ENCODE measurements at regions not wholly inside any gene's neighbourhood (a gene's known extent, or its start where the extent isn't known, plus 50 kb on each side); places are given as distances from the start of the nearest gene placed in this dataset.

- Histone ChIP-seq H3K27me3 (no peaks in the 10 kb centered on the region), H3K27ac (no peak overlapping the region), H3K4me1 (no peaks in the 10 kb centered on the region), H3K36me3 (no peaks in the 10 kb centered on the region), H3K9me3 (no peaks in the 10 kb centered on the region), H3K4me3 (no peak overlapping the region)
- no peak for DNase-seq (ENCODE audit: low spot score)
- TF ChIP-seq CTCF (IDR thresholded peaks at IDR 0.05): no peak
Measured at GRCh38 chr18:1466035-1466434, 561.4 kb downstream of the ADCYAP1 start.

DNA sequence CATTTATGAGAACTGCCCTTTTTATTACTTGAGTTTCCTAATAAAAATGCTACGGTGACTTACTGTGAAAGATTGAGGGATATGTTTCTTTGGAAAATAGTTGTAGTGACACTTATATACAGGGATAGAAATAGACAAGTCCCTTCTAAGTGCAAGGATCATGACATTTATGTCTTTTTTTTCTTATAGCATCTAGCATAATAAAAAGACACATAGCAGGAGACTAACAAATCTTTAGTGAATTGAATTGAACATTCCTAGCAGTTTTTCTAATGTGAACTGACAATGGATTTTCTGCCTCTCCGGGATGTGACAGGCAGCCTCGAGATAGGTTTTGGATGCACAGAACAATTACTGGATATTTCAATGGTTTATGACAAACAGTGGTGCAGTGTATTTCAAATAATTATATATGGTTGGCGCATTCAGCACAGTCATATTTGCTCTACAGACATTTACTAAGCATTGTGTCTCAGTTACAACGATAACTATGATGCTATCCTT is 562.8 kb downstream of the ADCYAP1 start:
- no peak for DNase-seq (ENCODE audit: low spot score)
- H3K4me1 ChIP-seq: no peaks in the 10 kb centered on the region
- no peaks in the 10 kb centered on the region for H3K9me3 ChIP-seq
- no peaks in the 10 kb centered on the region for H3K36me3 ChIP-seq
- H3K4me3 ChIP-seq: no peak overlapping the region
- no peak for TF ChIP-seq CTCF (IDR thresholded peaks at IDR 0.05)
- H3K27ac ChIP-seq: no peak overlapping the region
- H3K27me3 ChIP-seq: no peaks in the 10 kb centered on the region

DNA sequence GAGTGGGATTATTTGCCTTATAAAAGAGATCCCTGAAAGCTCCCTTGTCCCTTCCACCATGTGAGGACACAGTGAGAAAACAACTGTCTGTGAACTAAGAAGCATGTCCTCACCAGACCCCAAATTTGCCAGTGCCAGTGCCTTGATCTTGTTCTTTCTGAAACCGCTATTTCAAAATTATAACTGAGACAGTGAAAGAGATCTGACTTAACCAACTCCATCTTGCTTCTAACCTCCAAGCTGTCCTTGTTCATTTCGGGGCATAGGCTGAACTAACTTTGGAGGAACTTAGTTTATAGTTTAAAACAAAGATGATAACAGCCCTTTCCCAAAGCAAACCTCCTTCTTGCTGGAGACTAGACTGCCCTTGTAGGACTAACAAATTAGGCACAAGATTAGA is 563.9 kb downstream of the ADCYAP1 start:
- no peaks in the 10 kb centered on the region for H3K27me3 ChIP-seq
- no peak for TF ChIP-seq CTCF (IDR thresholded peaks at IDR 0.05)
- no peak overlapping the region for H3K4me3 ChIP-seq
- DNase-seq (ENCODE audit: low spot score): no peak
- H3K36me3 ChIP-seq: no peaks in the 10 kb centered on the region
- H3K9me3 ChIP-seq: no peaks in the 10 kb centered on the region
- no peak overlapping the region for H3K27ac ChIP-seq
- H3K4me1 ChIP-seq: no peaks in the 10 kb centered on the region

- DNase-seq (ENCODE audit: low spot score): no peak
- H3K27me3 ChIP-seq: no peaks in the 10 kb centered on the region
- H3K4me1 ChIP-seq: no peaks in the 10 kb centered on the region
- no peak overlapping the region for H3K27ac ChIP-seq
- no peak overlapping the region for H3K4me3 ChIP-seq
- H3K9me3 ChIP-seq: no peaks in the 10 kb centered on the region
- no peaks in the 10 kb centered on the region for H3K36me3 ChIP-seq
- no peak for TF ChIP-seq CTCF (IDR thresholded peaks at IDR 0.05)
Measured at GRCh38 chr18:1475867-1476266, 571.2 kb downstream of the ADCYAP1 start.

DNA sequence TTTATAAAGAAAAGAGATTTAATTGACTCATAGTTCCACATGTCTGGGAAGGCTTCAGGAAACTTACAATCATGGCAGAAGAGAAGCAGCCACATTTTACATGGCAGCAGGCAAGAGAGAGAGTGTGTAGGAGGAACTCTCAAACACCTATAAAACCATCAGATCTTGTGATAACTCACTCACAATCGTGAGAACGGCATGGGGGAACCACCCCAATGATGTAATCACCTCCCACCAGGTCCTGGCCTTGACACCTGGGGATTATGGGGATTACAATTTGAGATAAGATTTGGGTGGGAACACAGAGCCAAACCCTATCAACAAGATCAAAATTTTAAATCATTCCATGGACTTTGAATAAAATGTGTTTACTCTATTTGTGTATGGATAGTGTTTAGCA is 575.6 kb downstream of the ADCYAP1 start:
- no peak for DNase-seq (ENCODE audit: low spot score)
- Histone ChIP-seq H3K27ac (no peak overlapping the region), H3K9me3 (no peaks in the 10 kb centered on the region), H3K36me3 (no peaks in the 10 kb centered on the region), H3K27me3 (no peaks in the 10 kb centered on the region), H3K4me1 (no peaks in the 10 kb centered on the region), H3K4me3 (no peak overlapping the region)
- no peak for TF ChIP-seq CTCF (IDR thresholded peaks at IDR 0.05)

DNA sequence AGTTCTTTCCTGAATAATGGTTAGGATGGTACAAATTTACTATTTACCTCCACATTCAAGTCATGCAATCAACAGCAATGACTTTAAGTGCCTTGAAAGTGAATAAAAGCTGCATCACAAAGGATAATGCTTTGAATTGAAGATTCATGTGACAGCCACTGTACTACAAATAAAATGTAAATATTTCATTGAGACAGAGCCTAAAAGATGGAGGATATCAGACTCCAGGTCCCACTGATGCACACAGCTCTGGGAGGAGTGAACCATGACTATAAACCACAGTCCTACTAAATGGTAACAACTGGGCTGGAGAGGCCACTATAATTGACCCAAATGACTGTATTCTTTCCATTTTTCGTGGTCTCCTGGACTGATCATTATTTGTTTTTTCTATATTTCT is 576.9 kb downstream of the ADCYAP1 start:
- Histone ChIP-seq H3K27me3 (no peaks in the 10 kb centered on the region), H3K4me1 (no peaks in the 10 kb centered on the region), H3K36me3 (no peaks in the 10 kb centered on the region), H3K27ac (no peak overlapping the region), H3K4me3 (no peak overlapping the region), H3K9me3 (no peaks in the 10 kb centered on the region)
- DNase-seq (ENCODE audit: low spot score): no peak
- no peak for TF ChIP-seq CTCF (IDR thresholded peaks at IDR 0.05)
